ENCODE measurements at regions not wholly inside any gene's neighbourhood (a gene's known extent, or its start where the extent isn't known, plus 50 kb on each side); places are given as distances from the start of the nearest gene placed in this dataset.
A peak's percentile ranks its signal among the peaks of the same experiment; 100 is the strongest.

DNA sequence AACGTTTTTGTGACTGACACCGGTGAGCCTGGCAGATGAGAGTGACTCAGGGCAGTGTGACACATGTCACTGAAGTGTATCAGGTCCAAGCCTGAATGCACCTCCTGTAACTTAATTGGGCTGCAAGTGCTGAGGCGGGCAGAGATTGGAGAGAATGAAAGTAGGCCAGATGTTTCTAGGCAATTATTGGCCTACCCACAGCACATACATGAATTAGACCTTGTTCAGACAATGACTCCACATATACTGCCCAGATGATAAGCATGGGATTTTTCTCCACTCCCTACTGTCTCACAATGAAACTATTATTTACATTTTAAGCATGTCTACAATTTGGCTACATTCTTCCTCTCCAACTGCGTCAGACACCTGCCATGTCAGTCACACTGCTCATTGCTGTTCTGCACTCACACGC, 187.3 kb upstream of the ZNF385D start:
- no peak overlapping the region for H2BK15ac ChIP-seq (ENCODE audit: low read length)
- no peaks in the 10 kb centered on the region for H3K36me3 ChIP-seq (replicated peaks in 1 of 2; ENCODE audit: control insufficient read depth in 2 of 2, insufficient read depth in 2 of 2, low read length in 2 of 2)
- H4K91ac ChIP-seq (ENCODE audit: low read depth, low read length, poor library complexity) = no peak overlapping the region
- H3K9ac ChIP-seq (ENCODE audit: low read depth, low read length, poor library complexity) = no peak overlapping the region
- H3K4me2 ChIP-seq (ENCODE audit: insufficient read depth, low read length, poor library complexity, severe bottlenecking) = no peak overlapping the region
- H3K27ac ChIP-seq (replicated peaks; ENCODE audit: low read length) = no peak overlapping the region
- no peak overlapping the region for H2AK5ac ChIP-seq (ENCODE audit: low read depth, low read length)
- H3K4ac ChIP-seq (ENCODE audit: low read length) = no peak overlapping the region
- no peak overlapping the region for H3K14ac ChIP-seq (ENCODE audit: low read length)
- no peak overlapping the region for H2BK5ac ChIP-seq (ENCODE audit: low read length)
- H3K18ac ChIP-seq (ENCODE audit: low read length) = no peak overlapping the region
- no peaks in the 10 kb centered on the region for H3K9me3 ChIP-seq (replicated peaks in 1 of 2; ENCODE audit: control insufficient read depth in 2 of 2, insufficient read depth in 1 of 2, low read depth in 1 of 2, low read length in 2 of 2)
- H2BK120ac ChIP-seq (ENCODE audit: low read depth, low read length) = no peak overlapping the region
- H3K23ac ChIP-seq (ENCODE audit: low read depth, low read length, poor library complexity) = no peak overlapping the region
- no peak for DNase-seq (ENCODE audit: low spot score)
- H3K4me1 ChIP-seq (ENCODE audit: control insufficient read depth in 2 of 2, insufficient read depth in 1 of 2, low read depth in 1 of 2, low read length in 2 of 2) = no peaks in the 10 kb centered on the region
- no peaks in the 10 kb centered on the region for H3K79me1 ChIP-seq (ENCODE audit: low read depth, low read length)
- H3K4me3 ChIP-seq (ENCODE audit: low read length in 2 of 2) = no peak overlapping the region
- WGBS, 2 donors (ENCODE audit: extremely low coverage in 2 of 2, insufficient read length in 2 of 2, insufficient replicate concordance in 1 of 2) = no CpG with 5 or more reads among the region's 5 CpGs
- H2BK12ac ChIP-seq (ENCODE audit: low read length) = no peak overlapping the region
- no peaks in the 10 kb centered on the region for H3K27me3 ChIP-seq (ENCODE audit: control insufficient read depth in 3 of 3, insufficient read depth in 3 of 3, low read depth in 1 of 3, low read length in 3 of 3)
- no peak overlapping the region for H2AFZ ChIP-seq (ENCODE audit: low read length)
- H4K8ac ChIP-seq (ENCODE audit: low read depth, low read length) = no peak overlapping the region

DNA sequence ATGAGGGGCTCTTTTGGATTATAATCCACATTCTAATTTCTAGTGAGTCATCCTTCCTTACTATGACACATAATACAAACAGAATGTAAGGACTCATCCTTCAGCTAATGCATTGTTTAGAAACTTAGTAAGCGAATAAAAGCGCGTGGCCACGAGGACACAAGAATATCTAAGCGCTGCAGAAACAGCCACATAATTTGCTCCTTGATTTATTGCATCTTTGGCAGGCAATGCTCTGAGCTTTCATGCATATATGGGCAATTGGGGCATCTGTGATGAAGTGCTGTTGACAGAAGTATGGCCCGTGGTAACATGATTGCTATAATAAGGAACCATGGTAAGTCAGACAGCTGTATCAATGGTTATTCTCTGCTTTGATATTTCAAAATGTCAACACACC, 191.3 kb upstream of the ZNF385D start:
- no peak overlapping the region for H2BK15ac ChIP-seq (ENCODE audit: low read length)
- no peaks in the 10 kb centered on the region for H3K79me1 ChIP-seq (ENCODE audit: low read depth, low read length)
- no peak overlapping the region for H4K91ac ChIP-seq (ENCODE audit: low read depth, low read length, poor library complexity)
- no peak overlapping the region for H3K27ac ChIP-seq (replicated peaks; ENCODE audit: low read length)
- no peaks in the 10 kb centered on the region for H3K9me3 ChIP-seq (replicated peaks in 1 of 2; ENCODE audit: control insufficient read depth in 2 of 2, insufficient read depth in 1 of 2, low read depth in 1 of 2, low read length in 2 of 2)
- H3K36me3 ChIP-seq (replicated peaks in 1 of 2; ENCODE audit: control insufficient read depth in 2 of 2, insufficient read depth in 2 of 2, low read length in 2 of 2) = no peaks in the 10 kb centered on the region
- H3K14ac ChIP-seq (ENCODE audit: low read length) = no peak overlapping the region
- no peak overlapping the region for H3K4me2 ChIP-seq (ENCODE audit: insufficient read depth, low read length, poor library complexity, severe bottlenecking)
- no peak overlapping the region for H2AFZ ChIP-seq (ENCODE audit: low read length)
- H4K8ac ChIP-seq (ENCODE audit: low read depth, low read length) = no peak overlapping the region
- no peak overlapping the region for H2AK5ac ChIP-seq (ENCODE audit: low read depth, low read length)
- H2BK5ac ChIP-seq (ENCODE audit: low read length) = no peak overlapping the region
- H3K18ac ChIP-seq (ENCODE audit: low read length) = no peak overlapping the region
- no peaks in the 10 kb centered on the region for H3K27me3 ChIP-seq (ENCODE audit: control insufficient read depth in 3 of 3, insufficient read depth in 3 of 3, low read depth in 1 of 3, low read length in 3 of 3)
- no peak overlapping the region for H3K4me3 ChIP-seq (ENCODE audit: low read length in 2 of 2)
- H3K4me1 ChIP-seq (ENCODE audit: control insufficient read depth in 2 of 2, insufficient read depth in 1 of 2, low read depth in 1 of 2, low read length in 2 of 2) = peaks cover 0 to 4% of the 10 kb centered on the region in 2 donors
- H3K9ac ChIP-seq (ENCODE audit: low read depth, low read length, poor library complexity) = no peak overlapping the region
- no peak for DNase-seq (ENCODE audit: low spot score)
- H3K23ac ChIP-seq (ENCODE audit: low read depth, low read length, poor library complexity) = no peak overlapping the region
- no CpG with 5 or more reads among the region's 6 CpGs for whole genome bisulfite sequencing, 2 donors (ENCODE audit: extremely low coverage in 2 of 2, insufficient read length in 2 of 2, insufficient replicate concordance in 1 of 2)
- H2BK12ac ChIP-seq (ENCODE audit: low read length) = no peak overlapping the region
- no peak overlapping the region for H3K4ac ChIP-seq (ENCODE audit: low read length)
- H2BK120ac ChIP-seq (ENCODE audit: low read depth, low read length) = no peak overlapping the region

DNA sequence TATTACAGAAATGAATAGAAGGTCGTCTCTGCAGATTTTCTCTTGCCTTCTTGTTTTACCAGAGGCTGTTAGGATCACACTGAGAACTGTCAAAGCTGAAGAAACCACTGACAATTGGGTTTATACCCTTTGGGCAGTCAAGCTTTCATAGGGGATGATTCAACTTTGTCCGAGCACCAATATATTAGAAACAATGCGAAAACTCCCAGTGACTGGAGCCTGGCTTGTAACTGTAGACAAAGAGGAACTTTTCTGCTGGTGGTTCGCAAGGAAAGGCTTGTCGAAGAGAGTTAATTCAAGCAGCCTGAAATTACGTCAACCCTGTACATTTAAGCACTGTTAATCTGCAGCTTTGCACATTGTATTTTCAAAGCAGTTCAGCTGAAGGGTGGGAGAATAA, 193.2 kb upstream of the ZNF385D start:
- Histone ChIP-seq H3K36me3 (replicated peaks in 1 of 2; ENCODE audit: control insufficient read depth in 2 of 2, insufficient read depth in 2 of 2, low read length in 2 of 2) (no peaks in the 10 kb centered on the region), H3K14ac (ENCODE audit: low read length) (no peak overlapping the region), H3K27me3 (ENCODE audit: control insufficient read depth in 3 of 3, insufficient read depth in 3 of 3, low read depth in 1 of 3, low read length in 3 of 3) (no peaks in the 10 kb centered on the region), H2BK12ac (ENCODE audit: low read length) (no peak overlapping the region), H4K8ac (ENCODE audit: low read depth, low read length) (no peak overlapping the region), H3K79me1 (ENCODE audit: low read depth, low read length) (no peaks in the 10 kb centered on the region), H2AK5ac (ENCODE audit: low read depth, low read length) (no peak overlapping the region), H3K4me3 (ENCODE audit: low read length in 2 of 2) (no peak overlapping the region), H3K9me3 (replicated peaks in 1 of 2; ENCODE audit: control insufficient read depth in 2 of 2, insufficient read depth in 1 of 2, low read depth in 1 of 2, low read length in 2 of 2) (no peaks in the 10 kb centered on the region), H3K27ac (replicated peaks; ENCODE audit: low read length) (peak overlapping the region; percentile 45), H3K4ac (ENCODE audit: low read length) (no peak overlapping the region), H3K4me1 (ENCODE audit: control insufficient read depth in 2 of 2, insufficient read depth in 1 of 2, low read depth in 1 of 2, low read length in 2 of 2) (peaks cover 0 to 4% of the 10 kb centered on the region in 2 donors), H3K18ac (ENCODE audit: low read length) (no peak overlapping the region), H2BK15ac (ENCODE audit: low read length) (no peak overlapping the region), H4K91ac (ENCODE audit: low read depth, low read length, poor library complexity) (no peak overlapping the region), H2AFZ (ENCODE audit: low read length) (peak overlapping the region; percentile 21), H3K23ac (ENCODE audit: low read depth, low read length, poor library complexity) (no peak overlapping the region), H2BK5ac (ENCODE audit: low read length) (no peak overlapping the region), H3K4me2 (ENCODE audit: insufficient read depth, low read length, poor library complexity, severe bottlenecking) (peak overlapping the region; percentile 31), H3K9ac (ENCODE audit: low read depth, low read length, poor library complexity) (no peak overlapping the region), H2BK120ac (ENCODE audit: low read depth, low read length) (no peak overlapping the region)
- no CpG with 5 or more reads among the region's 6 CpGs for WGBS, 2 donors (ENCODE audit: extremely low coverage in 2 of 2, insufficient read length in 2 of 2, insufficient replicate concordance in 1 of 2)
- peak; percentile 58 for DNase-seq (ENCODE audit: low spot score)

DNA sequence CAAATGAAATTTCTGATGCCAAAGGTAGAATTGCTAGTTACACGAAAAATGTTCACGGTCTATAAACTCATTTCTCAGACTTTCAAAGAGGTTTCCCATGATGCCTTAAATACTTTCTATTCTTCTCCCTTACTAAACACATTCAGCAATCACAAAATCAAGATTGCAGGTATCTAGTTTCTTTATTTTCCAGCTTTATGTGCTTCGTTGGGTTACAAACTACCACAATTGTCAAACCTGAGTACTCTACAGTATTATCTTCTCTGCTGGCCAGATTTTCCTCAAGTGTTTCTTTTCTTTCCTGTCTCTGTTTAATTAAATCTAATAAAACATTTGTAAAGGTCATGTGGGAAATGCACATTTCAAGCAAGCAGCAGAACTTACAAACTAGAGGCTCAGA, 201.8 kb upstream of the ZNF385D start:
- no peak overlapping the region for H2BK12ac ChIP-seq (ENCODE audit: low read length)
- no peak overlapping the region for H2AK5ac ChIP-seq (ENCODE audit: low read depth, low read length)
- no peak overlapping the region for H3K14ac ChIP-seq (ENCODE audit: low read length)
- WGBS, 2 donors (ENCODE audit: extremely low coverage in 2 of 2, insufficient read length in 2 of 2, insufficient replicate concordance in 1 of 2) = no CpG with 5 or more reads among the region's 3 CpGs
- no peak overlapping the region for H2BK120ac ChIP-seq (ENCODE audit: low read depth, low read length)
- H3K79me1 ChIP-seq (ENCODE audit: low read depth, low read length) = no peaks in the 10 kb centered on the region
- H3K4ac ChIP-seq (ENCODE audit: low read length) = no peak overlapping the region
- H3K36me3 ChIP-seq (replicated peaks in 1 of 2; ENCODE audit: control insufficient read depth in 2 of 2, insufficient read depth in 2 of 2, low read length in 2 of 2) = no peaks in the 10 kb centered on the region
- H4K91ac ChIP-seq (ENCODE audit: low read depth, low read length, poor library complexity) = no peak overlapping the region
- H3K18ac ChIP-seq (ENCODE audit: low read length) = no peak overlapping the region
- no peak overlapping the region for H3K27ac ChIP-seq (replicated peaks; ENCODE audit: low read length)
- H3K4me3 ChIP-seq (ENCODE audit: low read length in 2 of 2) = no peak overlapping the region
- H4K8ac ChIP-seq (ENCODE audit: low read depth, low read length) = no peak overlapping the region
- H3K23ac ChIP-seq (ENCODE audit: low read depth, low read length, poor library complexity) = no peak overlapping the region
- no peaks in the 10 kb centered on the region for H3K9me3 ChIP-seq (replicated peaks in 1 of 2; ENCODE audit: control insufficient read depth in 2 of 2, insufficient read depth in 1 of 2, low read depth in 1 of 2, low read length in 2 of 2)
- H2AFZ ChIP-seq (ENCODE audit: low read length) = no peak overlapping the region
- peaks cover 0 to 4% of the 10 kb centered on the region in 2 donors for H3K4me1 ChIP-seq (ENCODE audit: control insufficient read depth in 2 of 2, insufficient read depth in 1 of 2, low read depth in 1 of 2, low read length in 2 of 2)
- H3K27me3 ChIP-seq (ENCODE audit: control insufficient read depth in 3 of 3, insufficient read depth in 3 of 3, low read depth in 1 of 3, low read length in 3 of 3) = no peaks in the 10 kb centered on the region
- DNase-seq (ENCODE audit: low spot score) = no peak
- no peak overlapping the region for H3K9ac ChIP-seq (ENCODE audit: low read depth, low read length, poor library complexity)
- no peak overlapping the region for H3K4me2 ChIP-seq (ENCODE audit: insufficient read depth, low read length, poor library complexity, severe bottlenecking)
- no peak overlapping the region for H2BK5ac ChIP-seq (ENCODE audit: low read length)
- H2BK15ac ChIP-seq (ENCODE audit: low read length) = no peak overlapping the region
